ENCODE measurements at regions not wholly inside any gene's neighbourhood (a gene's known extent, or its start where the extent isn't known, plus 50 kb on each side); places are given as distances from the start of the nearest gene placed in this dataset.

- no peak for TF ChIP-seq CTCF (IDR thresholded peaks at IDR 0.05)
- H3K27me3 Mint-ChIP-seq (ENCODE audit: unreplicated experiment) = peaks cover 10% of the 10 kb centered on the region
These were observed 423.7 kb upstream of the TEX13C start for GRCh38 chrX:124895947-124896346.

DNA sequence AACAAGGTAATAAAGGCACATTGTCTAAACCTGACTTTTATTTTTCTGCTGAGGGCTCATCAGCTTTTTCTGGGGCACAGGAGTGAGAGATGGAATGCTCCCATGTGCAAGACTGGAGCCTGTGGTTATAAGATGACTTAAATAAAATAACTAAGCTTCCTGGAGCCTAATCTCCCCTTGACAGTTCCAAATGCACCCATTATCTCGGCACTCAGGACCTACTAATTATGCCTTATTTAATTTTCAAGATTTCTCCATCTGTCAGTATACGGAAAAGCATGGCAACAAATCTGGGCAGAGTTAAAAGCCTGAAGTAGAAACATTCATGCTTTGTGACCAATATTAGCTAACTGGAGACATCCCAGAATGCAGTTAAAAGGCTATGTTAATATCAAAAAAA lies 416.7 kb upstream of the TEX13C start:
- no peaks in the 10 kb centered on the region for H3K4me1 Mint-ChIP-seq (ENCODE audit: unreplicated experiment)

More at GRCh38 chrX:124895947-124896346, 423.7 kb upstream of the TEX13C start:
- H3K4me3 Mint-ChIP-seq (ENCODE audit: unreplicated experiment) = no peak overlapping the region
- H3K36me3 Mint-ChIP-seq (ENCODE audit: unreplicated experiment) = no peaks in the 10 kb centered on the region
- no peaks in the 10 kb centered on the region for H3K4me1 Mint-ChIP-seq (ENCODE audit: unreplicated experiment)
- no peak for DNase-seq (ENCODE audit: extremely low spot score, unreplicated experiment)
- H3K9me3 Mint-ChIP-seq (ENCODE audit: unreplicated experiment) = no peaks in the 10 kb centered on the region
- no peak overlapping the region for H3K27ac Mint-ChIP-seq (ENCODE audit: unreplicated experiment)

GRCh38 chrX:124910611-124911010 lies 409.1 kb upstream of the TEX13C start:
- H3K27ac Mint-ChIP-seq (ENCODE audit: unreplicated experiment) = no peak overlapping the region
- H3K27me3 Mint-ChIP-seq (ENCODE audit: unreplicated experiment) = no peaks in the 10 kb centered on the region
- no peaks in the 10 kb centered on the region for H3K9me3 Mint-ChIP-seq (ENCODE audit: unreplicated experiment)
- no peaks in the 10 kb centered on the region for H3K36me3 Mint-ChIP-seq (ENCODE audit: unreplicated experiment)
- TF ChIP-seq CTCF (IDR thresholded peaks at IDR 0.05) = no peak
- H3K4me3 Mint-ChIP-seq (ENCODE audit: unreplicated experiment) = no peak overlapping the region
- H3K4me1 Mint-ChIP-seq (ENCODE audit: unreplicated experiment) = no peaks in the 10 kb centered on the region
- DNase-seq (ENCODE audit: extremely low spot score, unreplicated experiment) = no peak

More for the DNA sequence above, 416.7 kb upstream of the TEX13C start:
- TF ChIP-seq CTCF (IDR thresholded peaks at IDR 0.05) = no peak
- Mint-ChIP-seq H3K27ac (ENCODE audit: unreplicated experiment) (no peak overlapping the region), H3K27me3 (ENCODE audit: unreplicated experiment) (no peaks in the 10 kb centered on the region), H3K36me3 (ENCODE audit: unreplicated experiment) (no peaks in the 10 kb centered on the region), H3K4me3 (ENCODE audit: unreplicated experiment) (no peak overlapping the region), H3K9me3 (ENCODE audit: unreplicated experiment) (no peaks in the 10 kb centered on the region)
- no peak for DNase-seq (ENCODE audit: extremely low spot score, unreplicated experiment)

- H3K4me1 Mint-ChIP-seq (ENCODE audit: unreplicated experiment) = no peaks in the 10 kb centered on the region
- no peaks in the 10 kb centered on the region for H3K9me3 Mint-ChIP-seq (ENCODE audit: unreplicated experiment)
- no peak for DNase-seq (ENCODE audit: extremely low spot score, unreplicated experiment)
- TF ChIP-seq CTCF (IDR thresholded peaks at IDR 0.05) = no peak
- H3K27ac Mint-ChIP-seq (ENCODE audit: unreplicated experiment) = no peak overlapping the region
- no peaks in the 10 kb centered on the region for H3K36me3 Mint-ChIP-seq (ENCODE audit: unreplicated experiment)
- H3K4me3 Mint-ChIP-seq (ENCODE audit: unreplicated experiment) = no peak overlapping the region
- peaks cover 2% of the 10 kb centered on the region for H3K27me3 Mint-ChIP-seq (ENCODE audit: unreplicated experiment)
These were observed 402.7 kb upstream of the TEX13C start for GRCh38 chrX:124917011-124917410.

- Mint-ChIP-seq H3K36me3 (ENCODE audit: unreplicated experiment) (no peaks in the 10 kb centered on the region), H3K27me3 (ENCODE audit: unreplicated experiment) (peaks cover 12% of the 10 kb centered on the region), H3K4me3 (ENCODE audit: unreplicated experiment) (no peak overlapping the region), H3K4me1 (ENCODE audit: unreplicated experiment) (no peaks in the 10 kb centered on the region), H3K27ac (ENCODE audit: unreplicated experiment) (no peak overlapping the region), H3K9me3 (ENCODE audit: unreplicated experiment) (no peaks in the 10 kb centered on the region)
- no peak for DNase-seq (ENCODE audit: extremely low spot score, unreplicated experiment)
- no peak for TF ChIP-seq CTCF (IDR thresholded peaks at IDR 0.05)
These were observed 394.0 kb upstream of the TEX13C start for GRCh38 chrX:124925681-124926080.

Measured in osteocyte (in vitro differentiated cells).